CD4-positive, alpha-beta T cell treated with Interleukin-17A for 1 hour (primary cell): ENCODE measurements at regions not wholly inside any gene's neighbourhood (a gene's known extent, or its start where the extent isn't known, plus 50 kb on each side); places are given as distances from the start of the nearest gene placed in this dataset.
"Not testable (repeated sequence)": the region's sequence is repeated elsewhere in the genome, so short reads cannot be mapped to it uniquely, and the experiment has no call there.

Experiments used
- DNase-seq: peaks from one replicate; pipeline ENCODE4 v3.0.0-alpha.2; 2020

- DNase-seq, result no peak
These were observed 148.7 kb downstream of the MEX3B start for GRCh38 chr15:81897057-81897677.

GRCh38 chr15:81896356-81896755, 149.5 kb downstream of the MEX3B start:
- DNase-seq, result no peak

- DNase-seq, result no peak
These were observed 150.1 kb downstream of the MEX3B start for GRCh38 chr15:81895723-81896122.

- no peak for DNase-seq
These were observed 151.8 kb downstream of the MEX3B start for GRCh38 chr15:81894061-81894460.

GRCh38 chr15:81893182-81893835, 152.5 kb downstream of the MEX3B start:
- DNase-seq, result no peak

- DNase-seq, result no peak
These were observed 155.3 kb downstream of the MEX3B start for GRCh38 chr15:81890496-81890895.

- DNase-seq, result no peak
These were observed 156.3 kb downstream of the MEX3B start for GRCh38 chr15:81889485-81889881.

GRCh38 chr15:81888748-81889484, 156.9 kb downstream of the MEX3B start:
- no peak for DNase-seq

GRCh38 chr15:81887912-81888311, 157.9 kb downstream of the MEX3B start:
- DNase-seq, result no peak

GRCh38 chr15:81887188-81887587, 158.6 kb downstream of the MEX3B start:
- not testable (repeated sequence) for DNase-seq

GRCh38 chr15:81886591-81886990, 159.2 kb downstream of the MEX3B start:
- no peak for DNase-seq

GRCh38 chr15:81886080-81886479, 159.7 kb downstream of the MEX3B start:
- no peak for DNase-seq

GRCh38 chr15:81885135-81885534, 160.7 kb downstream of the MEX3B start:
- DNase-seq, result no peak

GRCh38 chr15:81882504-81882903, 163.3 kb downstream of the MEX3B start:
- DNase-seq, result no peak

- no peak for DNase-seq
These were observed 165.0 kb downstream of the MEX3B start for GRCh38 chr15:81880833-81881232.

GRCh38 chr15:81880314-81880713, 165.5 kb downstream of the MEX3B start:
- DNase-seq, result no peak

GRCh38 chr15:81875717-81876116, 170.1 kb downstream of the MEX3B start:
- DNase-seq, result not testable (repeated sequence)

GRCh38 chr15:81870746-81871106, 175.1 kb downstream of the MEX3B start:
- not testable (repeated sequence) for DNase-seq

- DNase-seq, result not testable (repeated sequence)
These were observed 175.6 kb downstream of the MEX3B start for GRCh38 chr15:81870062-81870745.

GRCh38 chr15:81869161-81869954, 176.5 kb downstream of the MEX3B start:
- no peak for DNase-seq

GRCh38 chr15:81865850-81866537, 179.8 kb downstream of the MEX3B start:
- DNase-seq, result no peak

GRCh38 chr15:81863162-81863561, 182.7 kb downstream of the MEX3B start:
- no peak for DNase-seq
